GM12874 (cell line): ENCODE measurements at regions not wholly inside any gene's neighbourhood (a gene's known extent, or its start where the extent isn't known, plus 50 kb on each side); places are given as distances from the start of the nearest gene placed in this dataset.

Source experiments
- TF ChIP-seq, protein P1 (sequence below): IDR thresholded peaks from 2 replicates; pipeline ENCODE4 v1.5.1; 2011; ENCODE audit warnings: low read depth, mild to moderate bottlenecking, control low read depth, low read length, moderate library complexity; ENCODE audit not compliant: insufficient read depth

DNA sequence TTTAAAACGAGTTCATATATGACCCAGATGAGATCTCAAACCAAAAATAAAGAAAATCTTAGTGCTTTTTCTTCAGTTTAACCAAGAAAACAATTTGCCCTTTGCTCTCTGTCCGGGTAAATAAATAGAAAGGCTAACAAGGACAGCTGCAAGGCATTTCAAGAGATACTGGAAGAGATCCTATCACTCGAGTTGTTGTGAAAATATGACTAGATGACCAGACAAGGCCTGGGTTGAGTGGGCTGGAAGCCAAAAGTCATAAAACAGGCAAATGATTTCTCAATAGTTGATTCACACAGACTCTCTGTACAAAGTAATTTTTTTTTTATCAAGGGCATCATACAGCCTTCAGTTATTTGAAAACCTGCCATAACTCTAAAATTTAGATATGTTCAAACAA is 55.9 kb upstream of the AVPR1A start:
- TF ChIP-seq, protein P1, sequence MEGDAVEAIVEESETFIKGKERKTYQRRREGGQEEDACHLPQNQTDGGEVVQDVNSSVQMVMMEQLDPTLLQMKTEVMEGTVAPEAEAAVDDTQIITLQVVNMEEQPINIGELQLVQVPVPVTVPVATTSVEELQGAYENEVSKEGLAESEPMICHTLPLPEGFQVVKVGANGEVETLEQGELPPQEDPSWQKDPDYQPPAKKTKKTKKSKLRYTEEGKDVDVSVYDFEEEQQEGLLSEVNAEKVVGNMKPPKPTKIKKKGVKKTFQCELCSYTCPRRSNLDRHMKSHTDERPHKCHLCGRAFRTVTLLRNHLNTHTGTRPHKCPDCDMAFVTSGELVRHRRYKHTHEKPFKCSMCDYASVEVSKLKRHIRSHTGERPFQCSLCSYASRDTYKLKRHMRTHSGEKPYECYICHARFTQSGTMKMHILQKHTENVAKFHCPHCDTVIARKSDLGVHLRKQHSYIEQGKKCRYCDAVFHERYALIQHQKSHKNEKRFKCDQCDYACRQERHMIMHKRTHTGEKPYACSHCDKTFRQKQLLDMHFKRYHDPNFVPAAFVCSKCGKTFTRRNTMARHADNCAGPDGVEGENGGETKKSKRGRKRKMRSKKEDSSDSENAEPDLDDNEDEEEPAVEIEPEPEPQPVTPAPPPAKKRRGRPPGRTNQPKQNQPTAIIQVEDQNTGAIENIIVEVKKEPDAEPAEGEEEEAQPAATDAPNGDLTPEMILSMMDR = no peak

DNA sequence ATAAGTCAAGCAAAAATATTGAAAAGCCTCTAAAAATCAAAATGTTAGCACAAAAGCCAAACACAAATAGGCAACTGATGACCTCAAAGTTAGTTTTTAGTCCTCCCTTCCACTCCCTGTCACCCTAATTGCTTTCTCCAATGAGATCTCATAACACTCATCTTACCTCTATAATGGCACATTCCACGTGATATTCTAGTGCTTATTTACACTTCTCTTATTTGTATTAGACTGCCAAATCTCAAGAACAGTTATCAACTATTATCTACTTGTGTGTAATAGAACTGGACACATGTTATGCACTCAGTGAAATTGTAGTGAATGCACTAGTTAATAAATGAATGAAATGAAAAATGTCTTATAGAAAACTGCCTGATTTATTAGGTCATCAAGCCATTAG is 55.5 kb upstream of the AVPR1A start:
- TF ChIP-seq, protein P1 = no peak
